ENCODE measurements at regions not wholly inside any gene's neighbourhood (a gene's known extent, or its start where the extent isn't known, plus 50 kb on each side); places are given as distances from the start of the nearest gene placed in this dataset.

DNA sequence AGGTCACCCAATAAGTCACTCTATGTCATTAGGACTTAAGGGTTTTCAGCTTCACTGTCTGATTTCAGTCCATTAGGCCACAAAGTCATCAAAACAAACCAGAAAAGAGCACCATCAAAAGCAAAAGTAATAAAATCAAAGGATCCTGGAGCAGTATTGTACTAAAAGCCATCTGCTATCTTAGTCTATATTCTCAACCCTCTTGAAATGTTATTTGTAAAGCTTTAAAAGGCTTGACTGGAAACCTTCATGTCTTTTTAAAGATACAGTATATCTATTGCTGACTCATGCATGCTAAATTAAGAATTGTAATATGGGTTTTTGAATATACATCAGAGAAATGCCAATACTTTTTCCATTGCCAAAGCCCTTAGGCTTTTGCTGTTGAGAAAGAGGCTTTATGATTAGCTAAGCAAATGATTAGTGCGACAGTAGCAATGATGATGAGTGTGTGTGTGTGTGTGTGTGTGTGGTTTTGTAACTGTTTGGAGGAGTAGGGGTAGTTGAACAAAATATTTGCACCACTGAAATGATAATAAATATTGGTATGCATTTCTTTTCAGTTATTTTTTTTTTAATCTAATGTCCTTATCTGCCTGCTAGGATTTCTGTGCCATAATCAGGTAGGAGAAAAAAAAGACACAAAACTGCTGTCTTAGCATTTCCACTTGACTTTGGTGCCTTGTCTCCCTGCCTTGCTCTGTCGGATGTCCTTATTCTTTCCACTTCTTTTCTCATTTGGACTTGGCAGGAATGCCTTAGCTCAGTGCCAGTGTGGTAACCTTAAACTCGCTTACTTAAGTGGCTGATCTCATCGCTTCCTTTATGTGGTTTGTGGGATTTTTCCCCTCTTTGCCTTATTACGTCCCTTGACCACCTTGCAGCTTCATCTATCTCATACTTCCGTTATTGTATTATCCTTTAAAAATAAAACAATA is 119.7 kb downstream of the PCDH7 start:
- TF ChIP-seq, protein P1, sequence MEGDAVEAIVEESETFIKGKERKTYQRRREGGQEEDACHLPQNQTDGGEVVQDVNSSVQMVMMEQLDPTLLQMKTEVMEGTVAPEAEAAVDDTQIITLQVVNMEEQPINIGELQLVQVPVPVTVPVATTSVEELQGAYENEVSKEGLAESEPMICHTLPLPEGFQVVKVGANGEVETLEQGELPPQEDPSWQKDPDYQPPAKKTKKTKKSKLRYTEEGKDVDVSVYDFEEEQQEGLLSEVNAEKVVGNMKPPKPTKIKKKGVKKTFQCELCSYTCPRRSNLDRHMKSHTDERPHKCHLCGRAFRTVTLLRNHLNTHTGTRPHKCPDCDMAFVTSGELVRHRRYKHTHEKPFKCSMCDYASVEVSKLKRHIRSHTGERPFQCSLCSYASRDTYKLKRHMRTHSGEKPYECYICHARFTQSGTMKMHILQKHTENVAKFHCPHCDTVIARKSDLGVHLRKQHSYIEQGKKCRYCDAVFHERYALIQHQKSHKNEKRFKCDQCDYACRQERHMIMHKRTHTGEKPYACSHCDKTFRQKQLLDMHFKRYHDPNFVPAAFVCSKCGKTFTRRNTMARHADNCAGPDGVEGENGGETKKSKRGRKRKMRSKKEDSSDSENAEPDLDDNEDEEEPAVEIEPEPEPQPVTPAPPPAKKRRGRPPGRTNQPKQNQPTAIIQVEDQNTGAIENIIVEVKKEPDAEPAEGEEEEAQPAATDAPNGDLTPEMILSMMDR (conservative IDR thresholded peaks at IDR 0.05; ENCODE audit: low read depth, low read length) = no peak
- TF ChIP-seq EZH2 (IDR thresholded peaks at IDR 0.05; ENCODE audit: low read length, unreplicated experiment) = no peak
- no peak for TF ChIP-seq EZH2phosphoT487 (IDR thresholded peaks at IDR 0.05; ENCODE audit: borderline replicate concordance, low read length)
